ENCODE measurements at regions not wholly inside any gene's neighbourhood (a gene's known extent, or its start where the extent isn't known, plus 50 kb on each side); places are given as distances from the start of the nearest gene placed in this dataset.

DNA sequence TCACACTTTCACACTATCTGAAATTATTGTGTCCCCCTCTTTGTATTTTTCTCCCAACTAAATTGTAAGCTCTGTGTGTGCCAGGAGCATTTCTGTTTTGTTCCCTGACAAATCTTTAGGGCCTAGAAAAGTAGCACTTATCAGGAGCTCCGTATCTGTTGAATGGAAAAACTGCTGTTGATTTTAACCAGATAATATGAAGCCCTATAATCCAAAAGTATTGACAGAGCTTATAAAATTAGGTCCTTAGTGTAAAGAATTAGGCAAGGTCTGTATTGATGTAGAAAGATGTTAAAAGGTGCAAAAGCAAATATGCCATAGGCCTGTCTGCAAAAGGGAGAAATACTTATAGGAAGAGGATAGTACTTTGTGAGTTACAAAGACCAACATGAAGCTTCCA, 109.4 kb upstream of the ISL1 start:
- TF ChIP-seq, protein P1, sequence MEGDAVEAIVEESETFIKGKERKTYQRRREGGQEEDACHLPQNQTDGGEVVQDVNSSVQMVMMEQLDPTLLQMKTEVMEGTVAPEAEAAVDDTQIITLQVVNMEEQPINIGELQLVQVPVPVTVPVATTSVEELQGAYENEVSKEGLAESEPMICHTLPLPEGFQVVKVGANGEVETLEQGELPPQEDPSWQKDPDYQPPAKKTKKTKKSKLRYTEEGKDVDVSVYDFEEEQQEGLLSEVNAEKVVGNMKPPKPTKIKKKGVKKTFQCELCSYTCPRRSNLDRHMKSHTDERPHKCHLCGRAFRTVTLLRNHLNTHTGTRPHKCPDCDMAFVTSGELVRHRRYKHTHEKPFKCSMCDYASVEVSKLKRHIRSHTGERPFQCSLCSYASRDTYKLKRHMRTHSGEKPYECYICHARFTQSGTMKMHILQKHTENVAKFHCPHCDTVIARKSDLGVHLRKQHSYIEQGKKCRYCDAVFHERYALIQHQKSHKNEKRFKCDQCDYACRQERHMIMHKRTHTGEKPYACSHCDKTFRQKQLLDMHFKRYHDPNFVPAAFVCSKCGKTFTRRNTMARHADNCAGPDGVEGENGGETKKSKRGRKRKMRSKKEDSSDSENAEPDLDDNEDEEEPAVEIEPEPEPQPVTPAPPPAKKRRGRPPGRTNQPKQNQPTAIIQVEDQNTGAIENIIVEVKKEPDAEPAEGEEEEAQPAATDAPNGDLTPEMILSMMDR (conservative IDR thresholded peaks at IDR 0.05; ENCODE audit: low read depth, low read length) = no peak
- TF ChIP-seq EZH2 (IDR thresholded peaks at IDR 0.05; ENCODE audit: borderline replicate concordance, low read depth, low read length, poor library complexity, severe bottlenecking) = no peak
